ENCODE measurements at regions not wholly inside any gene's neighbourhood (a gene's known extent, or its start where the extent isn't known, plus 50 kb on each side); places are given as distances from the start of the nearest gene placed in this dataset.

DNA sequence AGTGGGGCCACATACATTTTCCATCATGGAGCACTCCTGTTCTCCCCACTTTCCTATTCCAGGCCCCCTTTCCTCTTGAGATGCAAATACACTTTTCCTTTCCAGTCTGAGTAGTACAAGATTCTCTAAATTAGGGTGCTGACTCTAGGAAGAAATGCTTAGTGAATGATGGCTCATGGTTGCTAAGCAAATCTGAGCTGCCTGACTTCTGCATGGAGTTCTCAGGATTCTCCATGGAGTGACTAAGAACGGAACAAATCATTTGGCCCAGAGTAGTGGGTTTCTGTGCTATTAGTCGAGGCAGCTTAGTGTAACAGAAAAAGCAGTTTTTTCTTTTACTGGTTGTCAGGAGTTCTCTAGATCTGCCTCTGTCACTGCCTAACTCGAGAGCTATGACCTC is 65.4 kb upstream of the NTM start:
- no peak for DNase-seq (ENCODE audit: extremely low read depth, low read depth)
- TF ChIP-seq, protein P1, sequence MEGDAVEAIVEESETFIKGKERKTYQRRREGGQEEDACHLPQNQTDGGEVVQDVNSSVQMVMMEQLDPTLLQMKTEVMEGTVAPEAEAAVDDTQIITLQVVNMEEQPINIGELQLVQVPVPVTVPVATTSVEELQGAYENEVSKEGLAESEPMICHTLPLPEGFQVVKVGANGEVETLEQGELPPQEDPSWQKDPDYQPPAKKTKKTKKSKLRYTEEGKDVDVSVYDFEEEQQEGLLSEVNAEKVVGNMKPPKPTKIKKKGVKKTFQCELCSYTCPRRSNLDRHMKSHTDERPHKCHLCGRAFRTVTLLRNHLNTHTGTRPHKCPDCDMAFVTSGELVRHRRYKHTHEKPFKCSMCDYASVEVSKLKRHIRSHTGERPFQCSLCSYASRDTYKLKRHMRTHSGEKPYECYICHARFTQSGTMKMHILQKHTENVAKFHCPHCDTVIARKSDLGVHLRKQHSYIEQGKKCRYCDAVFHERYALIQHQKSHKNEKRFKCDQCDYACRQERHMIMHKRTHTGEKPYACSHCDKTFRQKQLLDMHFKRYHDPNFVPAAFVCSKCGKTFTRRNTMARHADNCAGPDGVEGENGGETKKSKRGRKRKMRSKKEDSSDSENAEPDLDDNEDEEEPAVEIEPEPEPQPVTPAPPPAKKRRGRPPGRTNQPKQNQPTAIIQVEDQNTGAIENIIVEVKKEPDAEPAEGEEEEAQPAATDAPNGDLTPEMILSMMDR (IDR thresholded peaks at IDR 0.05; ENCODE audit: low read depth, low read length): no peak

DNA sequence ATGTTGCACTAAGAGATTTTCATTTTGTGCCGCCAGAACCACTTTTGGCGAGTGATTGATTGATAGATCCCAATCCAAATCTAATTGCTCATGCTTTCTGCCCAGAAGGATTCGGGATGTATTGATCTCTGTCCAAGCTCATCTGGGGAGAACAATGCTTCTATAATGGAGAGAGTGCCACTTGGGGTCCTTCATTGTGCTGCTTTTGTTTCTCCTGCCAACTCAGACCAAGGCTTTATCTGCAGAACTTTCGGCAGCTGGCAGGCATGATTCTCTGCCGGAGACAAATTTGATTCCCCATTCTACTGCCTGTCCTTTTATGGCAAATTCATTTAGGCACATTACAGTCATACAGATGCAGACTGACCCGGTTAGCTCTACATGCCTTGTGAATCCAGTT is 62.9 kb upstream of the NTM start:
- no peak for DNase-seq (ENCODE audit: extremely low read depth, low read depth)
- TF ChIP-seq, protein P1 (IDR thresholded peaks at IDR 0.05; ENCODE audit: low read depth, low read length): no peak

DNA sequence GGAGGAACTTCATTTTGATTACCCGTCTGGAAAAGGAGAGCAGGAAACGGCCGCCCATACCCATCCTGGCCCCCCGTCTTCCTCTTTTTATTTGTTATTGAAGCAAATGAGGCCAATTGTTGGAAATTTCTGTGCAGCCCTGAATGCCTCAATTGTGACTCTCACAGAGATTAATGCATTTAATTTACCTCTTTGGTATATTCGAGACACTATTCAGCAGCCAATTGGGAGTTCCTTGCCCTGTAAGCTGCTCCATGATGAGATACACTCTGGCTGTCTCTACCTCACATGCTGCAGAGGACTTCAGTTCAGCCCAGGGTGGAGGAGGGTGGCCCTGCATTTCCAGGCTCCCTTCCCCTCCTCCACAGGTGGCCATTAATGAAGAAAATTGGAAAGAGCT is 60.6 kb upstream of the NTM start:
- DNase-seq (ENCODE audit: extremely low read depth, low read depth): no peak

DNA sequence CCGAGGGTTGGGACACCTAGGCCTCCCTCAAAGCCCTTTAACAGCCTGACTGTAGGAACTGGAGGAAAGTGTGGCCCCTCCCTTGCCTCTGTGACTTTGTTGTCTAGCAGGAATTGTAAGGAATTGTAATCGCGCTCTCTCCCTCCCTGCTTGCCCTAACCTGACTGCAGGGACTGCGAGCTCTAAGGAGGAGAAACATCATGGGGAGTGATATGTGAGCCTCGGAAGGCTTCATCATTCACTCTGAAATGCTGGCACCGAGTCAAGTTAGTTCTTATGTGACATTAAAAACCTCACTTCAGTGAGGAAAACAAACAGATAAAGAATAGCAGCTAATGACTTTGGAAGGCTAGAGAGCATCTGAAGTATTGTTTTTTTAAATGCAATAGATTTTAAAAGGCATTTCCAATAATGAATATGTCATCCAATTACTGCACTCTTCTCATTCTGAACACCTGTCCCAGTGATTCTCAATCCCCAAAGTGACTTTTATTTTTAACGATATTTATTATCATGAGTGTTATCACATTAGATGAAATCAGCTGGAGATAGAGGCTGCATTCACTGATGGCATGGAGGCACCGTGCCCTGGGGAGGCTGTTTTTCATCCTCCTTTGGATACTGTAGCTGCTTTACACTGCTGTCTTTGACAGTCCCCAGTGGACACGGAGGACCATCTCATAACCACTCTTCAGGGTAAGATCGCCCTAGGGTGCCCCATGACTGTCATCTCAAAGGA is 58.5 kb upstream of the NTM start:
- TF ChIP-seq, protein P1 (IDR thresholded peaks at IDR 0.05; ENCODE audit: low read depth, low read length): no peak
- no peak for DNase-seq (ENCODE audit: extremely low read depth, low read depth)

More for the DNA sequence above, 60.6 kb upstream of the NTM start:
- TF ChIP-seq, protein P1 (IDR thresholded peaks at IDR 0.05; ENCODE audit: low read depth, low read length): no peak
